HG02759 (cell line): ENCODE measurements at regions not wholly inside any gene's neighbourhood (a gene's known extent, or its start where the extent isn't known, plus 50 kb on each side); places are given as distances from the start of the nearest gene placed in this dataset.
"Not testable (repeated sequence)": the region's sequence is repeated elsewhere in the genome, so short reads cannot be mapped to it uniquely, and the experiment has no call there.

Source experiments
- ATAC-seq: cut with Tn5 transposase; IDR thresholded peaks from one replicate; pipeline ENCODE4 v1.9.1; 2021; ENCODE audit warnings: mild to moderate bottlenecking, moderate library complexity; ENCODE audit not compliant: unreplicated experiment

- ATAC-seq, result no peak
These were observed 292.4 kb upstream of the MKLN1 start for GRCh38 chr7:131035088-131035770.

GRCh38 chr7:131038153-131038552, 289.5 kb upstream of the MKLN1 start:
- ATAC-seq, result no peak

- no peak for ATAC-seq
These were observed 288.3 kb upstream of the MKLN1 start for GRCh38 chr7:131039355-131039762.

- no peak for ATAC-seq
These were observed 287.8 kb upstream of the MKLN1 start for GRCh38 chr7:131039836-131040235.

- no peak for ATAC-seq
These were observed 287.2 kb upstream of the MKLN1 start for GRCh38 chr7:131040467-131040932.

- ATAC-seq, result not testable (repeated sequence)
These were observed 286.5 kb upstream of the MKLN1 start for GRCh38 chr7:131041012-131041695.

- ATAC-seq, result no peak
These were observed 285.2 kb upstream of the MKLN1 start for GRCh38 chr7:131042269-131043160.

- ATAC-seq, result no peak
These were observed 282.1 kb upstream of the MKLN1 start for GRCh38 chr7:131045526-131045925.

GRCh38 chr7:131046246-131046645, 281.4 kb upstream of the MKLN1 start:
- ATAC-seq, result no peak

GRCh38 chr7:131047651-131048304, 279.9 kb upstream of the MKLN1 start:
- no peak for ATAC-seq

GRCh38 chr7:131051304-131051703, 276.4 kb upstream of the MKLN1 start:
- no peak for ATAC-seq

- no peak for ATAC-seq
These were observed 275.3 kb upstream of the MKLN1 start for GRCh38 chr7:131052285-131052904.

- no peak for ATAC-seq
These were observed 271.7 kb upstream of the MKLN1 start for GRCh38 chr7:131056007-131056406.

GRCh38 chr7:131057015-131057793, 270.5 kb upstream of the MKLN1 start:
- peak; percentile 76 for ATAC-seq

GRCh38 chr7:131057794-131058070, 269.9 kb upstream of the MKLN1 start:
- no peak for ATAC-seq

GRCh38 chr7:131058561-131059288, 269.0 kb upstream of the MKLN1 start:
- not testable (repeated sequence) for ATAC-seq

- ATAC-seq, result not testable (repeated sequence)
These were observed 268.3 kb upstream of the MKLN1 start for GRCh38 chr7:131059401-131059800.

GRCh38 chr7:131061158-131061557, 266.5 kb upstream of the MKLN1 start:
- ATAC-seq, result no peak

- no peak for ATAC-seq
These were observed 265.9 kb upstream of the MKLN1 start for GRCh38 chr7:131061818-131062217.
